ENCODE measurements at regions not wholly inside any gene's neighbourhood (a gene's known extent, or its start where the extent isn't known, plus 50 kb on each side); places are given as distances from the start of the nearest gene placed in this dataset.

GRCh38 chr1:29657816-29658215 lies 421.5 kb downstream of the PTPRU start:
- peak; percentile 16 for DNase-seq (ENCODE audit: low spot score)
- ATAC-seq: no peak

- DNase-seq (ENCODE audit: low spot score): peak; percentile 28
- no peak for ATAC-seq
Observed at GRCh38 chr1:29655945-29656850, 419.9 kb downstream of the PTPRU start.

GRCh38 chr1:29655145-29655544 lies 418.8 kb downstream of the PTPRU start:
- ATAC-seq (no peak), DNase-seq (ENCODE audit: low spot score) (peak; percentile 10)

GRCh38 chr1:29653886-29654450 lies 417.6 kb downstream of the PTPRU start:
- ATAC-seq: no peak
- peak; percentile 23 for DNase-seq (ENCODE audit: low spot score)

GRCh38 chr1:29653034-29653810 lies 416.9 kb downstream of the PTPRU start:
- ATAC-seq (no peak), DNase-seq (ENCODE audit: low spot score) (peak; percentile 24)

GRCh38 chr1:29651684-29652665 lies 415.7 kb downstream of the PTPRU start:
- DNase-seq (ENCODE audit: low spot score): peak; percentile 31
- no peak for ATAC-seq

- ATAC-seq: no peak
- DNase-seq (ENCODE audit: low spot score): peak; percentile 19
Observed at GRCh38 chr1:29651246-29651645, 414.9 kb downstream of the PTPRU start.

GRCh38 chr1:29650476-29650875 lies 414.2 kb downstream of the PTPRU start:
- ATAC-seq (no peak), DNase-seq (ENCODE audit: low spot score) (peak; percentile 21)

GRCh38 chr1:29650041-29650400 lies 413.7 kb downstream of the PTPRU start:
- ATAC-seq (no peak), DNase-seq (ENCODE audit: low spot score) (peak; percentile 30)

- ATAC-seq (no peak), DNase-seq (ENCODE audit: low spot score) (peak; percentile 36)
Observed at GRCh38 chr1:29649189-29650040, 413.1 kb downstream of the PTPRU start.

GRCh38 chr1:29648798-29649188 lies 412.5 kb downstream of the PTPRU start:
- ATAC-seq (no peak), DNase-seq (ENCODE audit: low spot score) (peak; percentile 11)

- DNase-seq (ENCODE audit: low spot score) (peak; percentile 6), ATAC-seq (no peak)
Observed at GRCh38 chr1:29648026-29648425, 411.7 kb downstream of the PTPRU start.

- no peak for ATAC-seq
- DNase-seq (ENCODE audit: low spot score): no peak
Observed at GRCh38 chr1:29647581-29647980, 411.3 kb downstream of the PTPRU start.

- no peak for ATAC-seq
- DNase-seq (ENCODE audit: low spot score): peak; percentile 22
Observed at GRCh38 chr1:29646161-29646775, 409.9 kb downstream of the PTPRU start.

- ATAC-seq (no peak), DNase-seq (ENCODE audit: low spot score) (peak; percentile 7)
Observed at GRCh38 chr1:29645586-29645985, 409.3 kb downstream of the PTPRU start.

GRCh38 chr1:29644812-29645211 lies 408.5 kb downstream of the PTPRU start:
- peak; percentile 2 for DNase-seq (ENCODE audit: low spot score)
- ATAC-seq: no peak

- DNase-seq (ENCODE audit: low spot score) (no peak), ATAC-seq (no peak)
Observed at GRCh38 chr1:29643838-29644440, 407.6 kb downstream of the PTPRU start.

GRCh38 chr1:29643281-29643680 lies 407.0 kb downstream of the PTPRU start:
- peak; percentile 29 for DNase-seq (ENCODE audit: low spot score)
- ATAC-seq: no peak

GRCh38 chr1:29642519-29642918 lies 406.2 kb downstream of the PTPRU start:
- no peak for ATAC-seq
- no peak for DNase-seq (ENCODE audit: low spot score)
